ENCODE measurements at regions not wholly inside any gene's neighbourhood (a gene's known extent, or its start where the extent isn't known, plus 50 kb on each side); places are given as distances from the start of the nearest gene placed in this dataset.

DNA sequence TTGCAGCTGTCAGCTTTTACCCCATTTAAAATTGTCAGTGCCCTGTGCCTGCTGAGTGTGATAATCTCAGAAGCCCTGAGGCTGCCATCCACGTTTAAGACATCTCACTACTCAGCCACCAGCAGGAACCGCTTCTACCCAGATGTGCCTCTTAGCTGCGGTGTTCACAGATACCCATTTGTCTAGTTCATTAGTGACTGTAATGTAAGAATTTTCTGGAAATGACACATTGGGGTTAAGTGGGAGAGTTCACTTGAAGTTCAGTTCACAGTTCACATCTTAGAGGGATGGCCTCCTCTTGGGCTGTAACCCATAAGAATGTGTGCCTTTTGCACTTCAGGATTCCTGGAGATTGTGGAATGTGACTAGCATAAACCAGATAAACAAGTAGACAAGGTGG is 477.7 kb downstream of the BTBD3 start:
- no peak for DNase-seq

DNA sequence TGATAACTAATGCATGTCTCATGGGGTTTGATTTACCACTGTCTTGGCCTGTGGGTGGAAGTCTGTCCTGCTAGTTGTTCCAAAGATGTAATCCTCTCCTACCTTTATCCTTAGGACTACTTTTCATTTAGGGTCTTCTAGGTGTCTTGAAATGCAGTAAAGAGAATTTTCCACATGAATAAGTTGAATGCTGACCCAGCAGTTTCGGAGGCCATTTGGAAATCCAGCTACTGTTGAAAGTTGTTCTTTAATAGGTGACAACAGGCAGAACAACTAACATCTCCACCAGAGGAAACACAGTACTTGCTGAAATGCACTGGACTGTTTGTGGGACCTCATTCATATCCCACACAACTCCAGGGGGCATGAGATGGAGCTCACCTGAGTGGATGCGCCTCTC is 478.1 kb downstream of the BTBD3 start:
- no peak for DNase-seq

DNA sequence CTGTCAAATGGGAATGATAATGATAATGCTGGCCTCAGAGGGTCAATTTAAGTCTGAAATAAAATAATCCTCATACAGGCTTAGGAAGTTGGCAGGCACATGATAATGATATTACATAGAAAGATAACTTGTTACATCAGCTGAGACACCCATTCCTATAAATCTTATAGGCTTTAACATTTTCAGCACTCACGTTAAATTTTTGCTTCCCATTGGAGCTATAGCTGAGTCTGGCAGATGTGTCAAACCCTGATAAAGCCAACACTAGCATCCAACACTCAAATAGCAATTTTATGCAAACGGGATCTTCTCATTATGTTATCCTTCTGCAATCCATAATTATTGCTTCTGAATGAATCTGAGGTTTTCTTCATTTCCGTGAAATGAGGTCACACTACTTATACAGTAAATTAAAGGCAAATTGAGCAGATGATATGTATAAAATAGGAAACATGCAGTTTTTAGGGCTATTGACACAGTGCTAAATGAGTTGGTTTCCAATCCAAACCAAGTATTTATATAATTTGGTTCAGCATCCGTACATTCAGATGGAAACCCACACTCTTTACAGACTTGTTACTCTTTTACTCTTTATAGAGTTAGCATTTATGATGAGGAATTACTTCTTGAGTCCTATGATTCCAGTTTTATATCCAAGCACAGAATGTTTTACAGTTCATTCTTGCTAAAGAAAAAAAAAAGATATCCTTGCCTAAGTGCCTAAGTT is 481.6 kb downstream of the BTBD3 start:
- DNase-seq: no peak

DNA sequence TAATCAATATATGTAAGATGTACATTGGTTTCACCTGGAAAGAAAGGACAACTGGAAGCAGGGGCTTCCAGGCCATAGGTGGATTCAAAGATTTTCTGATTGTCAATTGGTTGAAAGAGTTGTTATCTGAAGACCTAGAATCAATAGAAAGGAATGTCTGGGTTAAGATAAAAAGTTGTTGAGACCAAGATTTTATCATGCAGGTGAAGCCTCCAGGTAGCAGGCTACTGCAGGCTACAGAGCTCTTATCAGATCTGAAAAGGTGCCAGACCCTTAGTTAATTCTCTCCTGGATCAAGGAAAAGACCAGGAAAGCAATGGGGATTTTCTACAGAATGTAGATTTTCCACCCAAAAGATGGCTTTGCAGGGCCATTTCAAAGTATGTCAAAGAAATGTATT is 487.2 kb downstream of the BTBD3 start:
- no peak for DNase-seq

DNA sequence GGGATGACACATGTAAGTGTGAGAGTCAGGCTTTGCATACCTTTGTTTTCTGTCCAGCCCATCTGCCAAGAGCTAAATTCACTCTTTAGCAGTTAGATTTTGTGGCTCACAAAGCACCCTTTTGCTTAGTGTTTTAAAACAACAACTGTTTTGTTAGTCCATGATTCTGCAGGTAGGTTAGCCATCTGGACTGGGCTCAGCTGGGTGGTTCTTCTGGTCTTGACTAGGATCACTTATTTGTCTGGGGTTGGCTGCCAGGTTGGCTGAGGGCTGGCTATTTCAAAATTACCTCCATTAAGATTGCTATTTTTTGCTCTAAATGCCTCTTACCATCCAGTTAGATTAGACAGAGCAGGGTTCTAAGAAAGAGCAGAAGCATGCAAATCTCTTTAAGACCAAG is 489.3 kb downstream of the BTBD3 start:
- no peak for DNase-seq

DNA sequence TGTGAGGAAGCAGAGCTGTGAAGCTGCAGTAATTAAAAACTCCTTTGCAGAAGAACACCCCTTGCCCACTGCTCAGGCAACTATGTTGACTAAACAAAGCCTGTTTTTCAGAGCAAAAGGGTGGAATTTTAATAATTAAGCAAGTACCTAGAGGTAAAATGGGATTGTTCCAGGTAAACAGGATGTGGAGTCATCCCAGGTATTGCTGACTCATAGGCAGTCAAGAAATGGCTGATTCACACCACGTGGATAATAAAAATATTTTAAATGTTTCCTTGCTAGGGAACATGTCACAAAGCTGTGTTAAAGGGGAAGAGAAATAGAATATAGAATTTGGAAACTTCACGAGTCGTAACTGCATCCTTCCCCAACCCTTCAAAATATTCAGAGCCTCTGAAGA is 491.8 kb downstream of the BTBD3 start:
- DNase-seq: no peak

DNA sequence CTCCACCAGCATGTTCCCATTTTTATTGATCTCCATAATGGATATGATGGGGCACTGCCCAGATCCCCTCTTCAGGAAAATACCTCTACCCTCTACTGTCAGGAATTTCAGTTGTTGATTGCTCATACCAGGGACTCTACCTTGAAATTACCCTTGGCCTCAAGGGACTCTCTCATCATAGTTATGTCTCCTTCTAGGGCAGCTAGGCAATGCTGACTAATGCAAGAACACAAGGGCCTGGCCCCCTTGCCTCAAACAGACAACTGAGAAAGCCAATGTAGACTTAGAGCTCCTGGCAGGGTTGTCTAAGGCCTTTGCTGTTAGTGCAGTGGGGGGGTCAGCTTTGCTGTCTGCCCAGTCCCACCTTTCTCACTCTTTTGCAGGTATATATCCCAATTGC is 493.1 kb downstream of the BTBD3 start:
- DNase-seq: no peak

DNA sequence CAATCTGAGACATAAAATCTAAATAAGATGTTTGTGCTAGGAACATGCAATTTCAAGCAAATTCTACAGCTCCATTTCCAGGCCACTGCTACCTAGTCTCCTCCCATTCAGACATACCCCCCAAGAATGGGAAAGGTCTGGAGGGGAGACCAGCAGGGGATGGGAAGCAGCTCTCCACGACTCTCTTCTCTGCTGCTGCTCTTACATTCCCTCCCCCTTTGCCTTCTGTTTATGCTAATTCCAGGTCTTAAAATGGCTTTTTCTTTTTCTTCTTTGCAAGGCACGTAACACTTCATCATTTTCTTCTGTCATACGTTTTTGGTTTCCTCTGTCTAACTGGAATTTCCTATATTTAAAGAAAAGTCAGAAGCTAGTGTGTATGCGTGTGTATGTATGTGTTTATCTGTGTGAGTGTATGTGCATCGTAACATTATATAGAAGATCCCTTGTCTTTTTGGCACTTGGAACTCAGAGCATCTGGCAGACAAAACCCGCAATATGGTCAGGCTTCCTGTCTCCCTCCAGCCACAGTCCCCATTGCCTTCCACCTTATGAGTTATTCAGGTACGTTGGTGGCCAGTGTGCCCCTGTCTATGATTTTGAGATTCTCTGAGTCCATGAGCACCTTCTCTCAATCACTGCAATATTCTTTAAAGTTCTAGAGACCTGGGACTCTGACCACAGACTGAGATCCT is 493.7 kb downstream of the BTBD3 start:
- no peak for DNase-seq

DNA sequence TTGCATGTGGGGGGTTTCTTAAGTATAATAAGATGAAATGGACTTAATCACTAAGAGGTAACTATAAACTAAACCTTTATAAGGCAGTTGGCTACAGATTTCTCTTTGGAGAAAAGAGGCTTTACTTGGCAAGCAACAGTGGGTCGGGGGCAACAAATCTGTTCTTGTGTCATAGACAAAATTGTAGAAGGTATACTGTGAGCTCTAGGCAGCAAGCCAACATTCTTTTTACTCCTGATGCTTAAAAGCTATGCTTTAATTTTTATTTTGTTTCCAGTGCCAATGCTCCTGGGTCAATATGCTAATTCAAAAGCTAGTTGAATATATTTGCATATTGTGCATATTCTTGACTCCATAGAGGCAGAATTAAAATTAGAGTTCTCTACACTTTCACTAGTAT is 495.4 kb downstream of the BTBD3 start:
- DNase-seq: no peak

DNA sequence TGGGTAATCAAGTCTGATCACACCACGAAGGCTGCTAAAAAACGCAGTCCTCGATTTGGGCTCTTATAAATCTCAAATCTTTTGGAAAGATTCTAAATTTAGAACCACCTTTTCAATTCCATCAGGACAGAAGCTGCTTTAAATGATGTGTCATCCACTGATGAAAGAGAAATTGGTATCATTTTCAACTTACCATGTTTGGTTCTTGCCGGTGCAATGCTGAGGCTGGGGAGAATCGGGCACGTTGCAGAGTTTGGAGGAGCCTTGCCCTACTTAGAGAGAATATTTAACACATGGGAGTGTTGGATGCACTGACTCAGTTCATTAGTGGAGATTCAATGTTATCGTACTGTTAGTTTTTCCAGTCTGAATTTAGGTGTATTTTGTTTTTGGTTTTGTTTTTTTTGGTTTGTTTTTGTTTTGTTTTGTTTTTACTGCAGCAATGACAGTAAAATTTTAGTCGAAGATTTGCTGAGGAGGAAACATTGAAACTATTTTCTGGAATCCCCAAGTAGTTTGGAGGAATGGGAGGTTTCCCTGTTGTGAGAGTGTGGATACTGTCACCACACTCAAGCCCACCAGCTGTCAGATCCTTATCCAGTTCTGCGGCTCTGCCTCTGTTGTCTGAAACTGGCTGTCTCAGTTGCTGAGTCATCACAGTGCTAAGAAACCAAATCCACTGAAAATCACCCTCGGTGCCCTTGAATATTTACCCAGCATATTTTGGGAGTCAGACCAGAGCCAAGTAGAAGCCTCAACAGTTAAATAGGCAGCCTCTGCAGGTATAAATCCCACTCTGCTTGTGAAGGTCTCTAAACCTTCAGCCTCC is 497.0 kb downstream of the BTBD3 start:
- DNase-seq: no peak

DNA sequence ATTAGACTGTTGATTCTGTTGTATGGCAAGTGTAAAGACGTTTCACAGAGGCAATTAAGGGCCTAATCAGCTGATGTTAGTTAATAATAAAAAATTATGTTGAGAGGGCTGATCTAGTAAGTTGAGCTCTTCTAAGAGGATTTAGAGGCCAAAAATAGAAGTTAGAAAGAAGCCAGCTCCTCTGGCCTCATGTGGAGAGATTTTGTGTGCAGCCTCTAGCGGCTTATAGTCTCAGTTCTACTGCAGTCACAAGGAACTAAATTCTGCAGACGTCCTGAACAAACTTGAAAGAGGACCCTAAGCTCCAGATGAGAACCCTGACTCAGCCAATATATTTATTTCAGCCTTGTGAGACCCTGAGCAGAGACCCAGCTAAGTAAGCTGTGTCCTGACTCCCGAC is 498.6 kb downstream of the BTBD3 start:
- no peak for DNase-seq

DNA sequence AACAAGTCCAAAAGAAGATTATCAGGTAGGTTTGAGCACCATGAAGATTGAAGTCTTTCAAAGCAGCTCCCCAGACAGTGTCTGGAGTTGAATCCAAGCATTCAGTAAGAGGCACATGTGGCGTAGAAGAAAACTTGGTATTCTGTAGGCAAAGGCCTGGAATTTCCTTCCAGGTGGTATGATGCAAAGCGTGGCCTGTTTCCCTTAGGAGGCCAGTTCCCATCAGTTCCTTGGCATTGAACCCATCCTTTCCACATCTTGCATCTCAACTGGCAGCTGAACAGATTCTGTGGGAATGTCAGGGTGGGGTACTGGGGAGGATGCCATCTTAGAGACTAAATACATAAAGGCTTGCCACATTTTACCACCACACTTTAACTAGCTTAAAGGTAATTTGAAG is 516.0 kb downstream of the BTBD3 start:
- DNase-seq: no peak

DNA sequence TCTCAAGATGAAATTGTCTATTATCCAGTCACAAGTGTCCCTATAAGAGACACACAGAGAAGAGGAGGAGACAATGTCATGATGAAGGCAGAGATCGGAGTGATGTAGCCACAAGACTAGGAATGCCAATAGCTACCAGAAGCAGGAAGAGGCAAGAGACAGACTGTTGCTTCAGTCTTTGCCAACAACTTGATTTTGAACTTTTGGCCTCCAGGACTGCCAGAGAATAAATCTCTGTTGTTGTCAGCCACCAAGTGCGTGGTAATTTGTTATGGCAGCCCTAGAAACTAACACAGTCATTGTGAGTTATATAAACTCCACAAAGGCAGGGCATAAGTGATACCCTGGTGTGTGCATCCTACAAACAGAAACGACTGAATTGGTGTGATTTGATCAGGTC is 517.0 kb downstream of the BTBD3 start:
- no peak for DNase-seq

DNA sequence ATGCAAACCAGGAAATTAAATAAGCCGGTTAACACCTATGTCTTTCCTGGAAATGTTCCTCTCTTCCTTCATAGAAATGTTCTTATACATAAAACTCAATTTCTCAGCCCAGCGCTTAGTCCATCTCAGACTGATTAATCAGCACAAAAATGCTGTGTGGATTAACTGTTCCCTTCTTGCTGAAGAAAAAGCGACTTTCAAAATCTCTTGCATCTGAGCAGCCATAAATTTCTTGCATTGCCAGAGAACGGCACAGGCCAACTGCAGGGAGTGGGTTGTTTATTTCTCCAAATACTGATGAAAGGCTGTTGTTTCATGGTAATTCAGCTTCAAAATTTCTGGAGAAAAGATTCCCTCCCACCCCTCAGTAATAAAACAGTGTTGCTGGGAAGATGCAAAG is 517.6 kb downstream of the BTBD3 start:
- no peak for DNase-seq

DNA sequence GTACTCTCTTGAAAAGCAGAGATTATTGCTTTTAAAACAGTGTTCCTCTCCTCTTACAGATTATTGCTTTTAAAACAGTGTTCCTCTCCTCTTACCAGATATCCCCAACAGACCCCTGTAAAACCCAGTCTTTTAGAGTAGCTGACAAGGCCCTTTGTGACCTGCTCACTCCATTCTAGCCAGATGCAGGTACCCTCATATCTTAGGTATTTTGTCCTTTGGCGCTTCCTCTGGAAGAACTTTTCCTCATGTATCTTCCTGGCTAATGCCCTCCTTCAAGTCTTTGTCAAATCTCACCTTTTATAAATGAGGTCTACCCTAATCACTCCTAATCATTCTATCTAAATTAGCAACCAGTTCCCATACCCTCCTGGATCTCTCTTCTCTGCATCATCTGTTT is 536.0 kb downstream of the BTBD3 start:
- no peak for DNase-seq

DNA sequence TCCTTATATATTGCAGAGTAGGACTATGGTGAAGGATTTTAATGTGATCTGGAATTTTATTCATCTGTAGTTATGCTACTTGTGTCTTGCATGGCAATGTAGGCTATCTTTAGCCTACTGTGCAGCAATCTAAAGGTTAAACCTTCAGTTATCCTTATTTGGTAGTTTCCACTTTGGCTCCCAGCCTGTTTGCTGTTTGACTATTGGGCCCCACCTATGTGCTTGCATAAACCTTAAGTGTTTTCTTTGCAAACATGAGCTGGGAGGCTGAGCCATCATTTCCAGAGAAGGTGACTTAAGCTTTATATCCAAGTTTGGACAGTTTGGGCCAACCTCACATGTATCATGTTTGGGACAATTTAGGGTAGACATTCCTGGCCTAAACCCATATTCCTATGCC is 537.5 kb downstream of the BTBD3 start:
- no peak for DNase-seq

DNA sequence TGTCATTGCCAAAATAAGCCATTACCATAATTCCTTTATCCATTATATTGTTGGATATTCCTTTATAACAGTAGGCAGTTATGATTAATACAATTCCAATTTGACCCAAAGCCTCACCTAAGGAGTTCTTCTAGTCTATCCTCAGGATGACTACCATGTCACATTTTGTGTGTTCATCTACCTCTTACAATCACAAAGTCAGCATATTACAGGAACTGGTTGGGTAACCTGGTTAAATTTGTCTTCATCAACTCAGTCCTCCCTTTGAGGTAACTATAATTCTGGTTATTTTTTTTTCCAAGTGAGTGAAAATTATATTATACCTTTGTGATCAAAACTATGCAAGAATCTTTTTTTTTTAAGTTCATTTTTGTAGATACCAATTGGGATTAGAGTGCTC is 540.5 kb downstream of the BTBD3 start:
- no peak for DNase-seq

DNA sequence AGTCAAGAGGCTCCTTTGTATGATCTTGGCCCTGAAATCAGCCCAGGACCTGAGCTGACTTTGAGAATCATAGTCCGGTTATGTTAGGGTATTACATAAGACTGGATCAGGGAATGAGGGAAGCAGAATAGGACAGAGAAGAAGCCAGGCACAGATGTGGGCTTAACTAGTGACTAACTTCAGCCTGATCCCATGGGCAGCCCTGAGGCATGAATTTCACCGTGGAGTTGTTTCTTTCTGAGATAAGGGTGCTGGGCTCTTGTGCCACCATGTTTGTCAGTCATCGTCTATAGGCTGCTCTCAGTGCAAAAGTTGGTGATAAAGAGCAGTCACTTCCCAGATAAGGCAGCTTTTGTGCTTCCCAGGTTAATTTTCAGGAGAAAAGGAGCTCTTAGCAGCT is 544.7 kb upstream of the SPTLC3 start:
- DNase-seq: no peak

DNA sequence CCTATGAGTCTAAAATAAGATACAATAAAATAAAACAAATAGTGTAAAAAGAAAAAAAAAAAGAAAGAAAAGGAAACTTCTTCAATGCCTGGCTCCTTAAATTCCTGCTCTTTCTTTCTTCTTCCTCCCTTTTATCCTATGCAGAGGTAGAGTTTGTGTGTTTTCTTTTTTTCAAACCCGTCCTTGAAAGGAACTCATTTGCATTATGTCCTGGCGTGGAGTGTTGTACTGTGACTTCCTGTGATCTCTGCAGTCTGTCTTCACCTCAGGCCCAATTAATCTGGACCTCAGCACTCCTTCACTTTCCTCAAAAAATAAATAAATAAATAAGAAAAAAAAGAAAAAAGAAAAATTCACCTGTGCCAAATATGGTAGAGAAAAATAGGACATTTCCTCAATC is 541.9 kb upstream of the SPTLC3 start:
- DNase-seq: no peak

DNA sequence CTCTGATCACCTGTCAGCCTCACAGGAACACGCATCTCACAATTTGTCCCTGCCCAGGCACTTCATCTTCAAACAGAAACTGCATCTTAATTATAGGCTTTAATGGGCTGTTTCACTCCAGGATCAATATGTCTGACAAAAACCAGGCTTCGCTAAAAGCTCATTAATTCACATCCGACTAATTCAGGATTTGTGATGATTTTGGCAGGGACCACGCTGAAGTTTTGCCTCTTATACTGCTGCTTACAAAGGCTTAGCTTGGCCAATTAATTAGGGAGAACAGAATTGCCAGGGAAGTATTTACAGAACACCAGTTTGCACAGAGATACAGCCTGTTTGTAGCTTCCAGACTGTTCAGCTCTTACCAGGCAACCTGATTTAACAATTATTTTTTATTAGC is 541.0 kb upstream of the SPTLC3 start:
- DNase-seq: no peak

DNA sequence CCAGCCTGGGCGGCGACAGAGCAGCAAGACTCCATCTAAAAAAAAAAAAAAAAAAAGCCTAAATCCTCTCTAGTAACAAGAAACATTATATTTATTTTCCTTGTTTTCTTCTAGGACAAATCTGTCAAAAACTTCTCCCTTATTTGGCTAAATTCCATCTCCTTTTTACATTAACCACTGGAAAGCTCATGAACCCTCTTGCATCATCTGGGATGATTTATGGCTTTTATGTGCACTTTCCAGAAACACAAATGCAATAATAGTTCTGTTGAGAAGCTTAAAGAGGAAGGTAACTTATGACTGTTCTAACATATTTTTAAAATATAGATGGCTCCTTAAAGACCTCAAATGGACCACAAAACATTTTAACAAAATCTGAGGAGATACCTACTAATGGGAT is 526.1 kb upstream of the SPTLC3 start:
- DNase-seq: no peak

DNA sequence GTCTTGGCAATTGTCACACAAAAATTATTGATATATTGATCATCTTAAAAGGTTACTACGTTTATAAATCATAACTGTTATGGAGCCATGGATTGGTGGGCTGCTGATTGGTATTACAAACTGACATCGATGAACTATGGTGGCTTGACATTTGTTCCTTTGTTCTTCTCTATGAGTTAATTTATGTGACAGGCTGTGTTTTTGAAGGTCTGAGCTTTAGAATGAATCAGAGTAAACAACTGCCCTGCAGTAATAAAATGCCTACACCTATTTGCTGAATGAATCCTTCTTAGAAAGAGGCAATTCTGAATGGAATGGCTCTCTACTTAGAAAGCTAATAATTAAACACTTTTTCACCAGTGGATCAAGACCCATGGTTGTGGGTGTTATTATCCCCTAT is 506.3 kb upstream of the SPTLC3 start:
- no peak for DNase-seq

DNA sequence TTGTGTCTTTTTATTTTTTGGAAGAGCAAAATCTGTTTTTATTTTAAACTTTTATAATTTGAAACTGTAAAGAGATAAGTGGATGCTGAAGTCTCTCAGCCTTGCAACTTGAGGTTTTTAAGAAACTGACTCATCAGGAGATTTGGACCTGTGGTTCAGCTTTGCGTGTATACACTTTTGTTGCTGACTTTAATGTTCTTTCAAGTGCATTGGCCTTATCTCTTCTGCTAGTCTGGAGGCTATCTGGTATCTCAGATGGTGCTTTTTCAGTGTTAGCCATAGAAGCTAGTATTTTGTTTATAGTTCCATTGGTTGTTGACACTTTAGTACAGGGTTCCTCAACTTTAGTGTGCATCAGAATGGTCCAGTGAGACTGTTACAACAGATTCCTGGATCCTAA is 504.0 kb upstream of the SPTLC3 start:
- DNase-seq: no peak

DNA sequence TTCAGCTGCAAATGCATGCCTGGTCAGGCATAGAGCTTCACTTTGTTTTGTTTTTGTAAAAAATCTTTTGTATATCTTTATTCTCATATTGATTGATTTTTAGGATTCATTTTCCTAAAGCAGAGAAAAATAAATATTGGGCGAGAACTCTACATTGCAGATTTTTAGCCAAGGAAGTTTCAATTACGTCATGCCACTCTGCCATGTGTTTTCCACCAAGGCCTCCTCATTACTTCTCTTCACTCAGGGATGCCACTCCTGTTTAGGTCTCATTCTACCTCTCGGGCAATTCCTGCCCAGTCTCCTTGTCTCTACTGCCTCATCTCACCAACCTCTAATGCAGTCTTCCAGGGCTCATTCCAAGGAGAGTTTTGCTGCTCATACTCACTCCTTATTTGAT is 497.3 kb upstream of the SPTLC3 start:
- no peak for DNase-seq

All from GF-D8 (cell line).